Psoas muscle (tissue), 7 donors: ENCODE measurements at regions not wholly inside any gene's neighbourhood (a gene's known extent, or its start where the extent isn't known, plus 50 kb on each side); places are given as distances from the start of the nearest gene placed in this dataset.

ENCODE experiments used
- ATAC-seq, 4 donors: fragments of 200-7000 bp; cut with Tn5 transposase; one replicate each; pipeline ENCODE4 v1.9.1; 2020; ENCODE audit warnings: moderate library complexity in 3 of 4, mild to moderate bottlenecking in 2 of 4
- DNase-seq, 2 donors: peaks; one replicate each; pipeline ENCODE4 v3.0.0-alpha.2; 2020
- H3K27ac ChIP-seq: fragments of 200-600 bp; one replicate; pipeline ENCODE4 v1.8.0; 2022
- H3K27me3 ChIP-seq, 3 donors: fragments of 200-600 bp in 1 of 3; one replicate each; pipeline versions ENCODE4 v1.6.1 to v1.8.0; 2013 to 2022; ENCODE audit warnings: low read length in 2 of 3, mild to moderate bottlenecking in 2 of 3, moderate library complexity in 1 of 3; ENCODE audit not compliant: insufficient read depth in 3 of 3
- H3K36me3 ChIP-seq, 2 donors: fragments of 200-600 bp in 1 of 2; one replicate each; pipeline versions ENCODE4 v1.6.1 to v1.8.0; 2013 to 2022; ENCODE audit warnings: low read depth in 1 of 2, mild to moderate bottlenecking in 1 of 2, moderate library complexity in 1 of 2; ENCODE audit not compliant: insufficient read depth in 1 of 2
- H3K4me1 ChIP-seq: fragments of 200-600 bp; one replicate; pipeline ENCODE4 v1.8.0; 2022
- H3K4me3 ChIP-seq: fragments of 200-600 bp; one replicate; pipeline ENCODE4 v1.8.0; 2022; ENCODE audit warnings: mild to moderate bottlenecking
- H3K9me3 ChIP-seq: fragments of 200-600 bp; one replicate; pipeline ENCODE4 v1.8.0; 2022
- WGBS, 3 donors: extraction: QIAGEN DNeasy Blood & Tissue Kit; methylation state at CpG; one replicate each; pipeline versions ENCODE4 v1.1.6 to v1.1.7; 2013; 5-methylcytosine and 5-hydroxymethylcytosine counted together
- intact Hi-C, 2 donors: fragments of 100-400 bp; cut with DNase I; formaldehyde crosslinking; loops; one replicate each; pipeline versions ENCODE4 v1.11.0 to v1.14.2; 2022
- TF ChIP-seq, protein P1 (sequence below): fragments of 200-600 bp; IDR thresholded peaks from one replicate; pipeline ENCODE4 v1.8.0; 2022; ENCODE audit warnings: antibody characterized with exemption
- donor health status: healthy with polysubstance abuse.
- donor health status: DM: no; HTN: no; CAD: no; lungs with moderate emphysema.
- donor health status: Bipolar disorder and iron deficiency.
- donor health status: healthy.
- donor health status: DM: yes; HTN: yes; CAD: no.
- donor health status: DM: no; HTN: no; CAD: no.
- donor health status: DM: yes; HTN: yes; CAD: no.

- Histone ChIP-seq H3K27ac (no peak overlapping the region), H3K36me3 (no peaks in the 10 kb centered on the region), H3K4me3 (no peak overlapping the region), H3K4me1 (no peaks in the 10 kb centered on the region), H3K9me3 (no peaks in the 10 kb centered on the region), H3K27me3 (no peaks in the 10 kb centered on the region)
- DNase-seq (no peak), ATAC-seq (no peak)
- TF ChIP-seq, protein P1, sequence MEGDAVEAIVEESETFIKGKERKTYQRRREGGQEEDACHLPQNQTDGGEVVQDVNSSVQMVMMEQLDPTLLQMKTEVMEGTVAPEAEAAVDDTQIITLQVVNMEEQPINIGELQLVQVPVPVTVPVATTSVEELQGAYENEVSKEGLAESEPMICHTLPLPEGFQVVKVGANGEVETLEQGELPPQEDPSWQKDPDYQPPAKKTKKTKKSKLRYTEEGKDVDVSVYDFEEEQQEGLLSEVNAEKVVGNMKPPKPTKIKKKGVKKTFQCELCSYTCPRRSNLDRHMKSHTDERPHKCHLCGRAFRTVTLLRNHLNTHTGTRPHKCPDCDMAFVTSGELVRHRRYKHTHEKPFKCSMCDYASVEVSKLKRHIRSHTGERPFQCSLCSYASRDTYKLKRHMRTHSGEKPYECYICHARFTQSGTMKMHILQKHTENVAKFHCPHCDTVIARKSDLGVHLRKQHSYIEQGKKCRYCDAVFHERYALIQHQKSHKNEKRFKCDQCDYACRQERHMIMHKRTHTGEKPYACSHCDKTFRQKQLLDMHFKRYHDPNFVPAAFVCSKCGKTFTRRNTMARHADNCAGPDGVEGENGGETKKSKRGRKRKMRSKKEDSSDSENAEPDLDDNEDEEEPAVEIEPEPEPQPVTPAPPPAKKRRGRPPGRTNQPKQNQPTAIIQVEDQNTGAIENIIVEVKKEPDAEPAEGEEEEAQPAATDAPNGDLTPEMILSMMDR, result no peak
- WGBS, 3 donors, result 52 to 73% (median 58%) methylated on average over 2 of the region's 2 CpGs
- intact Hi-C loops, result no loop called here
Observed at GRCh38 chr9:115757461-115757860, 396.1 kb upstream of the PAPPA start.

- ATAC-seq, result no peak
- Histone ChIP-seq H3K27me3 (no peaks in the 10 kb centered on the region), H3K27ac (no peak overlapping the region)
Observed at GRCh38 chr9:115758441-115758840, 395.1 kb upstream of the PAPPA start.

DNA sequence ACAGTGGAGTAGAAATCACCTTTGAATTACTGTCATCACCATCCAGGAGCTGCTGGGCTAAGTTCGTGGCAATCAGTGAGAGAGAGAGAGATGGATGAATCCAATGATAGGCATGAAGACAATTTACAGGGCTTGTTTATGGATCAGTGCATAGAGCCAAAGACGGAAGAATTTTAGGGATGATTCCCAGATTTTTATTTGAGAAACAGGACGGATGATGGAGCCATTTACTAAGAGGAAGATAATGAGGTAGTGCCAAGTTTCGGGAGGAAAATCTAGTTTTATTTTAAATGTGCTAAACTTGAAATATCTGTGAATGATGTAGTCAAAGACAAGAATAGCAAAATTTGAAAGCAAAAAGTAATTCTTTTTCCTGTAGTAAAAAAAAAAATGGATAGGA is 394.2 kb upstream of the PAPPA start:
- DNase-seq (no peak), ATAC-seq (no peak)
- no peaks in the 10 kb centered on the region for H3K4me1 ChIP-seq
- TF ChIP-seq, protein P1, result no peak
- 55 to 67% (median 62%) methylated on average over 4 of the region's 4 CpGs for WGBS, 3 donors
- H3K27ac ChIP-seq, result no peak overlapping the region
- H3K9me3 ChIP-seq, result no peaks in the 10 kb centered on the region
- no peak overlapping the region for H3K4me3 ChIP-seq
- no peaks in the 10 kb centered on the region for H3K36me3 ChIP-seq
- H3K27me3 ChIP-seq, result no peaks in the 10 kb centered on the region
- intact Hi-C loops, result no loop called here

More at GRCh38 chr9:115758441-115758840, 395.1 kb upstream of the PAPPA start:
- Histone ChIP-seq H3K4me3 (no peak overlapping the region), H3K9me3 (no peaks in the 10 kb centered on the region), H3K36me3 (no peaks in the 10 kb centered on the region), H3K4me1 (no peaks in the 10 kb centered on the region)
- TF ChIP-seq, protein P1, result no peak
- intact Hi-C loops, result no loop called here
- WGBS, 3 donors, result 76 to 85% (median 81%) methylated on average over 3 of the region's 3 CpGs
- DNase-seq, result no peak

DNA sequence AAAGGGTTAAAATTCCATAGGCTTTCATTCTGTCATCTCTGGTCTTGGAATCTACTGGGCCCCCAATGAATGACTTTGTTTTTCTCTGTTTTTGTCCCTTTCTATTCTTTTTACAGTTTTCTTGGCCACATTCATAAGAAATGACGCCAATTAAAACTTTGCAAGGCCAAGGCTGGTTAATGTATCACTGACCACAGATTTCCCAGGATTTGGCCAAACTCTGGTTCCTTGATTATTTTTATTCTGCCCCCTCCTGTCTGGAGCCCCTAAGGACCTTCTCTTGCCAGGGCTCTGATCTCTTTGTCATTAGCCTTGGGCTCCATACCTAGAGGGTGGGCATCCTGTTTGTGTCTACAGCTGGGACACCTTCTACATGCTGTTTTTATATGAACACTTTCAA is 388.9 kb upstream of the PAPPA start:
- Histone ChIP-seq H3K4me3 (no peak overlapping the region), H3K36me3 (no peaks in the 10 kb centered on the region), H3K9me3 (no peaks in the 10 kb centered on the region), H3K27ac (no peak overlapping the region), H3K4me1 (no peaks in the 10 kb centered on the region), H3K27me3 (no peaks in the 10 kb centered on the region)
- intact Hi-C loops, result no loop called here
- TF ChIP-seq, protein P1, result no peak
- ATAC-seq, result no peak
- no peak for DNase-seq
- WGBS, 3 donors, result 73 to 82% (median 79%) methylated on average over 1 of the region's 1 CpG

- ATAC-seq (no peak), DNase-seq (no peak)
- H3K4me3 ChIP-seq, result no peak overlapping the region
- H3K27me3 ChIP-seq, result no peaks in the 10 kb centered on the region
- WGBS, 3 donors, result 74 to 86% (median 80%) methylated on average over 2 of the region's 2 CpGs
- intact Hi-C loops, result no loop called here
- no peaks in the 10 kb centered on the region for H3K9me3 ChIP-seq
- H3K4me1 ChIP-seq, result no peaks in the 10 kb centered on the region
- H3K36me3 ChIP-seq, result no peaks in the 10 kb centered on the region
- TF ChIP-seq, protein P1, result no peak
- no peak overlapping the region for H3K27ac ChIP-seq
Observed at GRCh38 chr9:115765060-115765459, 388.5 kb upstream of the PAPPA start.
